Neutrophil (primary cell): ENCODE measurements at regions not wholly inside any gene's neighbourhood (a gene's known extent, or its start where the extent isn't known, plus 50 kb on each side); places are given as distances from the start of the nearest gene placed in this dataset.

Experiments used
- H3K27ac ChIP-seq: fragments of 200-600 bp; sonication (generic); 2 replicates; pipeline ENCODE4 v1.5.1; 2016; ENCODE audit warnings: mild to moderate bottlenecking, moderate library complexity
- H3K27me3 ChIP-seq: fragments of 200-600 bp; sonication (generic); 2 replicates; pipeline ENCODE4 v1.6.0; 2016; ENCODE audit warnings: mild to moderate bottlenecking
- H3K36me3 ChIP-seq: fragments of 200-600 bp; sonication (generic); 2 replicates; pipeline ENCODE4 v1.5.1; 2017
- H3K4me1 ChIP-seq, 2 experiments: fragments of 200-600 bp in 1 of 2; sonication (generic) in 1 of 2; 1 replicate in 1 of 2; 2 replicates in 1 of 2; pipeline versions ENCODE4 v1.5.1 to v1.6.1; 2013 to 2016; ENCODE audit warnings: low read depth in 1 of 2, low read length in 1 of 2, mild to moderate bottlenecking in 1 of 2, moderate library complexity in 1 of 2; ENCODE audit not compliant: control insufficient read depth in 1 of 2, insufficient read depth in 1 of 2
- H3K4me3 ChIP-seq, 2 experiments: fragments of 200-600 bp in 1 of 2; sonication (generic) in 1 of 2; 1 replicate in 1 of 2; 2 replicates in 1 of 2; pipeline ENCODE4 v1.5.1; 2013 to 2016; ENCODE audit warnings: low read depth in 1 of 2, low read length in 1 of 2, mild to moderate bottlenecking in 1 of 2, moderate library complexity in 1 of 2
- H3K9me3 ChIP-seq: fragments of 200-600 bp; sonication (generic); 2 replicates; pipeline ENCODE4 v1.5.1; 2016
- TF ChIP-seq, protein P1 (sequence below): fragments of 200-600 bp; sonication (generic); IDR thresholded peaks from 2 replicates; pipeline ENCODE4 v1.5.1; 2016; ENCODE audit warnings: antibody characterized with exemption

DNA sequence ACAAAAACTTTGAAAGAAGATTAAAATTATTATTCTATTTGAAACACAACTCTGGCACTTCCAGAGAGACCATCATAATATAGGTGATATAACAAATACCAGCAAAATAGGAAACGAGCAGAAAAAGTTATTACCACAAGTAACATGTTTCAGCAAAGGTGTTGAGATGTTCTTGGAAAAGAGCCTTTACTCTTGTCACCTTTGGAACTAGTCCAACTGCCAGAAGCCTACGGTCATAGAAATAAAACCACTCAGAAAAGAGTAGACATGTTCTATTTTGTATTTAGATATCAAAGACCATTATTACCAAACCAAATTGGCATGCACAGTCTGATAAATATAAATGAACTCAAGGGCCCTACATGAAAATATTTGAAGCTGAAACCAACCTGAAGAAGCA lies 145.0 kb upstream of the DMAC1 start:
- H3K36me3 ChIP-seq: no peaks in the 10 kb centered on the region
- no peak overlapping the region for H3K27ac ChIP-seq
- peaks cover 0 to under 1% of the 10 kb centered on the region in 2 experiments for H3K4me1 ChIP-seq
- TF ChIP-seq, protein P1, sequence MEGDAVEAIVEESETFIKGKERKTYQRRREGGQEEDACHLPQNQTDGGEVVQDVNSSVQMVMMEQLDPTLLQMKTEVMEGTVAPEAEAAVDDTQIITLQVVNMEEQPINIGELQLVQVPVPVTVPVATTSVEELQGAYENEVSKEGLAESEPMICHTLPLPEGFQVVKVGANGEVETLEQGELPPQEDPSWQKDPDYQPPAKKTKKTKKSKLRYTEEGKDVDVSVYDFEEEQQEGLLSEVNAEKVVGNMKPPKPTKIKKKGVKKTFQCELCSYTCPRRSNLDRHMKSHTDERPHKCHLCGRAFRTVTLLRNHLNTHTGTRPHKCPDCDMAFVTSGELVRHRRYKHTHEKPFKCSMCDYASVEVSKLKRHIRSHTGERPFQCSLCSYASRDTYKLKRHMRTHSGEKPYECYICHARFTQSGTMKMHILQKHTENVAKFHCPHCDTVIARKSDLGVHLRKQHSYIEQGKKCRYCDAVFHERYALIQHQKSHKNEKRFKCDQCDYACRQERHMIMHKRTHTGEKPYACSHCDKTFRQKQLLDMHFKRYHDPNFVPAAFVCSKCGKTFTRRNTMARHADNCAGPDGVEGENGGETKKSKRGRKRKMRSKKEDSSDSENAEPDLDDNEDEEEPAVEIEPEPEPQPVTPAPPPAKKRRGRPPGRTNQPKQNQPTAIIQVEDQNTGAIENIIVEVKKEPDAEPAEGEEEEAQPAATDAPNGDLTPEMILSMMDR: no peak
- H3K4me3 ChIP-seq: no peak overlapping the region
- H3K9me3 ChIP-seq: peaks cover 6% of the 10 kb centered on the region
- H3K27me3 ChIP-seq: no peaks in the 10 kb centered on the region

DNA sequence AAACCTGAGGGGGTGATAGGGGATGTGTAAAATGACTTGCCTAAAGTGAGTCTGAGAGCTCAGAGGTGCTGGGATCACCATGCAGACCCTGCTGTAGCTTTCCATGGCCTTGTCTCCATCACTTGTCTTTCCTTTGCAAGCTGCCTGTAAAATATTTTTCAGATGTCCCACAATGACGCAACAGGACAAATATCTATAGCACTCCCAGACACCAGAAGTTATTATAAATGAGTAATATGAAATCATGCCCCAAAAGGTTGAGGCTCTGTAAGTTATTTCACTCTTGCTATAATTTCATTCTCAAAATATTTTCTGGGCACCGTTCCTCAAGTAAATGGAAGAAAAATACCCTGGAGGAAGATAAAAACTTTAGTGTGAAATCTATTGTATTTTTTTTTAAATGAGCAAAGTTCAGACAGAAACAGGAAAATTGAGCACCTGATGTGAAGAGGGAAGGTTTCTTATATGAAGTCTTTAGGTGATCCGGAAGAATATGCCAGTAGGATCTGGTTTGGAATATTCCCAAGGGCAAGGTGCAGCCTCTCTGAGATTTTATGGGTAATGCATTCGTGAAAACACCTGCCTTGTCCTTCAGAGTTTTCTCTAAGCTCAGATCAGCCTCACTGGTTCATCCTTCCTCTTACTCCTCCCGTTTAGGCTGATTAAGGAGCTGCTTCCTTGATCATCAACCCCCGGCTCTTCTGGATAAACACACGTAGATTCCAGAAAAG lies 138.3 kb upstream of the DMAC1 start:
- Histone ChIP-seq H3K9me3 (peaks cover under 1% of the 10 kb centered on the region), H3K27ac (no peak overlapping the region), H3K27me3 (no peaks in the 10 kb centered on the region), H3K36me3 (no peaks in the 10 kb centered on the region), H3K4me1 (no peaks in the 10 kb centered on the region), H3K4me3 (no peak overlapping the region)
- TF ChIP-seq, protein P1: no peak

DNA sequence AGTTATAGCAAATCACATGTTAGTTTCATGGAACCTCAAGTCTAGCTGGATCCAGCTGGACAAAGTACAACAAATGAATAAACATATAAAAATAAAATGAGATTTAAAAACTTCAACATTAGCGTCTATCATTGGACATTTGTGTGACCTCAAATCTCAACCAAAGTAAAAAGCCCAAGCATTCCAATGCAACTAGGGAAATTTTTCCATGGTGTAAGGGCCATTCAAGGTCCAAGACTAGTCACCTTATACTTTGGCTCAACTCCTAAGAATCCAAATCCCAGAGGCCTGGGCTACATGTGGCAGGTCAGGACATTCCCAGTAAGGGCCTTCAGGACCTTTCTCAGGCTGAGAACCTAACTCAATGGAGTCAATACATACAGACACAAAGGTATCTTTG lies 137.4 kb upstream of the DMAC1 start:
- Histone ChIP-seq H3K27ac (no peak overlapping the region), H3K9me3 (no peaks in the 10 kb centered on the region), H3K4me3 (no peak overlapping the region), H3K36me3 (no peaks in the 10 kb centered on the region), H3K27me3 (no peaks in the 10 kb centered on the region), H3K4me1 (no peaks in the 10 kb centered on the region)
- TF ChIP-seq, protein P1: no peak

DNA sequence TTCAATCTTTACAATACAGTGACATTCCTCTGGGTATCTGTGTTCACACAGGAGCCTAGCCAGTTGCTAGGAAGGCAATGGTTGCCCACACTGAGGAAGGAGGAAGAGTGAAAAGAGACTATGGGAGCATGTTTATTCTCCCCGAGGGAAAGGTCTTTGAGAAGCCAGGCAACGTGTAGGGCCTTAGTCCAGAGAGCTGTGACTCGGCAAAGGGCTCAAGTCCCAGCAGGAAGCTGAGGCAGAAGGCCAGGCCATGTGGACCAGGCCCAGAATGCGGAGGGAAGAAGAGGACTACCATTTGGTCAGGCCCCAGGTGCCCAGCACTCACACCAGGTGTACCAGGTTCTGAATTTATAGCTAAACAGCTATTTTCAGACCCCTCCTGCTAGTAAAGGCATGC lies 136.6 kb upstream of the DMAC1 start:
- Histone ChIP-seq H3K4me3 (no peak overlapping the region), H3K27me3 (no peaks in the 10 kb centered on the region), H3K36me3 (no peaks in the 10 kb centered on the region), H3K27ac (no peak overlapping the region), H3K4me1 (no peaks in the 10 kb centered on the region), H3K9me3 (no peaks in the 10 kb centered on the region)
- TF ChIP-seq, protein P1: no peak

DNA sequence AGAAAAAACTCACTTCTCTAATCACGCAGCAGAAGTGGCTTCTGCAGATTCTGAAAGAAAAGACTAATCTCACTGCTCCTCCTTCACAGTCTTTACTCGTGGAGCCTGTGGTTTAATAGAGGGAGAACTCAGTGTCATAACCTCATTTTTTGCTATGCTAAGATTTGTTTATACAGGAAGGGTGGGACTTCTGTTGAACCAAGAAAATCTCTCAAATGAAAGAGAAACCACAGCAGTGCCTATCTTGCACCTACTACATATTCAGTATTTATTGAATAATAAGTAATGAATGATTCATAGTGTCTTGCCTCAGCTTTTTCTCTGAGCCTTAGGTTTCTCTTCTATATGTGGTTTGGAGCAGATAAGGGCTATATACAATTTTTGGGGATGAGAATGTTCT lies 136.1 kb upstream of the DMAC1 start:
- Histone ChIP-seq H3K4me1 (no peaks in the 10 kb centered on the region), H3K9me3 (no peaks in the 10 kb centered on the region), H3K36me3 (no peaks in the 10 kb centered on the region), H3K4me3 (no peak overlapping the region), H3K27ac (no peak overlapping the region), H3K27me3 (no peaks in the 10 kb centered on the region)
- TF ChIP-seq, protein P1: no peak
